K562 (cell line): ENCODE measurements at regions not wholly inside any gene's neighbourhood (a gene's known extent, or its start where the extent isn't known, plus 50 kb on each side); places are given as distances from the start of the nearest gene placed in this dataset.

Source experiments
- ATAC-seq: fragments of 200-7000 bp; cut with Tn5 transposase; 3 replicates; pipeline ENCODE4 v1.9.1; 2020; ENCODE audit warnings: moderate library complexity
- BruUV-seq: library from RNA; stranded (reverse); fragments of 400-500 nt; replicated peaks from 2 replicates; lab custom pipeline; 2021; lab: Mats Ljungman, UMichigan
- CTCF ChIA-PET: fragments of 300-600 bp; formaldehyde crosslinking; extraction: SDS; loops from one replicate; lab custom pipeline; 2021; ENCODE audit warnings: low intra/inter-chr PET ratio; lab: Yijun Ruan, JAX
- POLR2A ChIA-PET: fragments of 300-600, 350-650 bp; sonication (Branson Sonifier 250); formaldehyde crosslinking; extraction: SDS; loops from one replicate; lab custom pipeline; 2021; ENCODE audit warnings: antibody characterized with exemption, inconsistent platforms; lab: Yijun Ruan, JAX
- DNase-seq, 4 experiments: peaks; one replicate each; pipeline versions ENCODE4 v3.0.0 to v3.0.0-alpha.2; 2011 to 2018; ENCODE audit warnings: low spot score in 3 of 4, mixed read lengths in 3 of 4; ENCODE audit errors: extremely low read depth in 1 of 4
- FAIRE-seq: peaks from 2 replicates; lab custom pipeline; 2011; peaks lifted over from hg19 to GRCh38; lab: Jason Lieb, UNC
- H2AFZ ChIP-seq: 2 replicates; pipeline ENCODE4 v1.6.0; 2011; ENCODE audit warnings: low read depth, low read length, control low read depth, inconsistent platforms
- H3K27ac ChIP-seq: fragments of 200-600 bp; 3 replicates; pipeline ENCODE4 v1.8.0; 2011; ENCODE audit warnings: low read depth, mild to moderate bottlenecking, control low read depth, inconsistent platforms, low read length, moderate library complexity, mixed read lengths; ENCODE audit errors: extremely low read depth
- H3K27me3 ChIP-seq, 2 experiments: fragments of 300-600 bp in 1 of 2; 2 replicates in 1 of 2; 3 replicates in 1 of 2; pipeline versions ENCODE4 v1.6.0 to v1.8.0; 2011; ENCODE audit warnings: inconsistent platforms in 2 of 2, low read length in 2 of 2, mild to moderate bottlenecking in 1 of 2, mixed read lengths in 1 of 2, moderate library complexity in 1 of 2; ENCODE audit not compliant: control insufficient read depth in 2 of 2, insufficient read depth in 2 of 2
- H3K36me3 ChIP-seq: fragments of 300-600 bp; 3 replicates; pipeline ENCODE4 v1.8.0; 2011; ENCODE audit warnings: mild to moderate bottlenecking, low read length, inconsistent platforms; ENCODE audit not compliant: control insufficient read depth, insufficient read depth
- H3K4me1 ChIP-seq, 2 experiments: fragments of 200-600 bp in 1 of 2; replicated peaks in 1 of 2; 2 replicates in 1 of 2; 3 replicates in 1 of 2; pipeline versions ENCODE4 v1.5.1 to v1.8.0; 2011; ENCODE audit warnings: inconsistent platforms in 2 of 2, low read length in 2 of 2, mild to moderate bottlenecking in 1 of 2, mixed read lengths in 1 of 2, moderate library complexity in 1 of 2; ENCODE audit not compliant: control insufficient read depth in 2 of 2, insufficient read depth in 2 of 2
- H3K4me2 ChIP-seq: 2 replicates; pipeline ENCODE4 v1.6.1; 2011; ENCODE audit warnings: low read length, control low read depth, inconsistent platforms, mixed read lengths; ENCODE audit not compliant: insufficient read depth
- H3K4me3 ChIP-seq: fragments of 200-600 bp; sonication (generic), shearing (Covaris generic); 2 replicates; pipeline ENCODE4 v1.5.1; 2016; ENCODE audit warnings: control low read depth, inconsistent platforms
- H3K79me2 ChIP-seq: fragments of 200-600 bp; 3 replicates; pipeline ENCODE4 v1.8.0; 2011; ENCODE audit warnings: low read length, inconsistent platforms; ENCODE audit not compliant: control insufficient read depth, insufficient read depth
- H3K9ac ChIP-seq, 2 experiments: 2 replicates each; pipeline versions ENCODE4 v1.6.0 to v1.6.1; 2011; ENCODE audit warnings: low read depth in 2 of 2, low read length in 2 of 2, control low read depth in 1 of 2, inconsistent platforms in 1 of 2, mild to moderate bottlenecking in 1 of 2, mixed read lengths in 1 of 2; ENCODE audit not compliant: insufficient read depth in 1 of 2
- H3K9me1 ChIP-seq: one replicate; pipeline ENCODE4 v1.6.0; 2011; ENCODE audit warnings: inconsistent platforms, mild to moderate bottlenecking, low read length, moderate library complexity; ENCODE audit not compliant: control insufficient read depth, insufficient read depth
- H3K9me3 ChIP-seq: replicated peaks from 2 replicates; pipeline ENCODE4 v1.5.1; 2011; ENCODE audit warnings: low read depth, low read length, inconsistent platforms; ENCODE audit not compliant: control insufficient read depth, insufficient read depth
- H4K20me1 ChIP-seq: replicated peaks from 2 replicates; pipeline ENCODE4 v1.6.1; 2011; ENCODE audit warnings: low read length, inconsistent platforms, mixed read lengths; ENCODE audit not compliant: control insufficient read depth, insufficient read depth
- ARID1B ChIP-seq: fragments of 450-650 bp; IDR thresholded peaks from 2 replicates; pipeline ENCODE4 v1.6.1; 2016; ENCODE audit warnings: antibody characterized with exemption, mild to moderate bottlenecking, inconsistent platforms
- ARID2 ChIP-seq: fragments of 450-650 bp; IDR thresholded peaks from 2 replicates; pipeline ENCODE4 v1.6.1; 2017; ENCODE audit warnings: antibody characterized with exemption, mild to moderate bottlenecking
- BMI1 ChIP-seq: fragments of 150-350 bp; IDR thresholded peaks from 2 replicates; pipeline ENCODE4 v1.6.1; 2014; ENCODE audit warnings: low read length
- MYC ChIP-seq, 2 experiments: fragments of 250-450 bp in 1 of 2; sonication (Bioruptor Pico) in 1 of 2; IDR thresholded peaks; 2 replicates each; pipeline versions ENCODE4 v1.5.1 to v1.6.1; 2012 to 2021; ENCODE audit warnings: low read depth in 2 of 2, borderline replicate concordance in 1 of 2, improper control_type of control experiment in 1 of 2, low read length in 1 of 2, mild to moderate bottlenecking in 1 of 2, moderate library complexity in 1 of 2
- TSC22D4 ChIP-seq: fragments of 450-650 bp; IDR thresholded peaks from 2 replicates; pipeline ENCODE4 v1.6.1; 2016; ENCODE audit warnings: missing genetic modification characterization, missing biosample characterization, control low read depth
- VEZF1 ChIP-seq: fragments of 200-800 bp; sonication (Bioruptor generic); IDR thresholded peaks from 2 replicates; pipeline ENCODE4 v1.6.1; 2017; ENCODE audit warnings: missing genetic modification characterization, missing compliant biosample characterization
- WGBS: fragments of 100-300 bp; shearing (Covaris generic); methylation state at CpG from one replicate; pipeline ENCODE4 v1.1.6; 2016; ENCODE audit warnings: low coverage, mixed read lengths; ENCODE audit not compliant: insufficient coverage; ENCODE audit errors: missing lambda C conversion rate; 5-methylcytosine and 5-hydroxymethylcytosine counted together
- in situ Hi-C: fragments of 300-500 bp; cut with MboI; formaldehyde crosslinking; loops from 4 replicates; pipeline ENCODE4 v1.15.0; 2018; ENCODE audit warnings: inconsistent platforms, mixed read lengths
- intact Hi-C: fragments of 100-400 bp; cut with micrococcal nuclease; formaldehyde crosslinking; loops from 2 replicates; pipeline ENCODE4 v1.14.2; 2022

GRCh38 chr5:89440670-89441069, 557.7 kb upstream of the MEF2C start:
- 23% methylated on average over 2 of the region's 2 CpGs for WGBS
- Histone ChIP-seq H4K20me1 (no peaks in the 10 kb centered on the region), H3K9me3 (no peaks in the 10 kb centered on the region), H3K4me2 (no peak overlapping the region), H3K79me2 (no peaks in the 10 kb centered on the region), H3K27ac (no peak overlapping the region), H3K4me1 (peaks cover 0 to 8% of the 10 kb centered on the region in 2 experiments; a peak in 4 of 5 replicates), H3K9ac (no peak overlapping the region), H3K36me3 (no peaks in the 10 kb centered on the region), H3K27me3 (no peaks in the 10 kb centered on the region), H3K4me3 (no peak overlapping the region), H3K9me1 (no peaks in the 10 kb centered on the region), H2AFZ (no peak overlapping the region)
- POLR2A ChIA-PET = interaction anchor here (0.7 kb wide), 1 partner anchor 13 kb away, joined by 3 read pairs; no protein-coding TSS in a partner anchor
- intact Hi-C loops (no loop called here), in situ Hi-C loops (no loop called here)
- ATAC-seq (no peak), FAIRE-seq (peak; percentile 23), DNase-seq (no peak)
- BruUV-seq = no TSS peak
- no peak for TF ChIP-seq ARID1B
- TF ChIP-seq BMI1 = no peak
- no peak for TF ChIP-seq TSC22D4 (tag)
- TF ChIP-seq VEZF1 (CRISPR knock-in tag) = no peak
- no peak for TF ChIP-seq ARID2
- TF ChIP-seq MYC (IDR thresholded peaks at IDR 0.05; ENCODE audit: low read depth, low read length) = no peak
- TF ChIP-seq MYC (CRISPR knock-in tag; IDR thresholded peaks at IDR 0.05; ENCODE audit: borderline replicate concordance, low read depth) = no peak
- CTCF ChIA-PET = no interaction called here
